ENCODE measurements at regions not wholly inside any gene's neighbourhood (a gene's known extent, or its start where the extent isn't known, plus 50 kb on each side); places are given as distances from the start of the nearest gene placed in this dataset.

DNA sequence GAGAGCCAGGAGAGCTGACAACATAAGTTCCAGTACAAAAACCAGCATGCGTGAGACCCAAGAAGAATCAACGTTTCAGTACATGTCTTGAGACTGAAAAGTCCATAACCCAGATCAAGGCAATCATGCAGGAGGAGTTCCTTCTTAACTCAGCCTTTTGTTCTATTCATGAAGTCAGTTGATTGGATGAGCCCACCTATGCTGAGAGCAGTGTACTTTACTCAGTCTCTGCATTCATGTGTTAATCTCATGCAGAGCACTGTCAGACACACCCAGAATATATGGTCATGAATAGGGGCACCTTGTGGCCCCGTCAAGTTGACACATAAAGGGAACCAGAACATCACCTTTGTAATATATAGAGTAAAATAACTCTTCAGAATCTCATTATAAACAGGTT, 653.6 kb upstream of the CNTNAP5 start:
- Mint-ChIP-seq H3K27ac (ENCODE audit: unreplicated experiment) (no peak overlapping the region), H3K9me3 (ENCODE audit: unreplicated experiment) (no peaks in the 10 kb centered on the region), H3K4me3 (ENCODE audit: unreplicated experiment) (no peak overlapping the region), H3K27me3 (ENCODE audit: low read depth, unreplicated experiment) (no peaks in the 10 kb centered on the region), H3K4me1 (ENCODE audit: low read depth, unreplicated experiment) (peaks cover 5% of the 10 kb centered on the region), H3K36me3 (ENCODE audit: low read depth, unreplicated experiment) (no peaks in the 10 kb centered on the region)
- no peaks in the 10 kb centered on the region for H3K36me3 ChIP-seq (ENCODE audit: insufficient read depth, low read length)
- H3K79me2 ChIP-seq (ENCODE audit: insufficient read depth, low read length) = no peaks in the 10 kb centered on the region
- no peak for TF ChIP-seq CTCF (IDR thresholded peaks at IDR 0.05; ENCODE audit: insufficient read depth, low read depth, low read length)
- TF ChIP-seq EZH2 (IDR thresholded peaks at IDR 0.05; ENCODE audit: insufficient read depth, low read length) = no peak
- DNase-seq (ENCODE audit: low read depth) = no peak
- H2AFZ ChIP-seq (ENCODE audit: low read depth, low read length) = no peak overlapping the region
- H4K20me1 ChIP-seq (ENCODE audit: insufficient read depth, low read length) = no peaks in the 10 kb centered on the region
- H3K27ac ChIP-seq (ENCODE audit: low read depth, low read length) = no peak overlapping the region
- no peaks in the 10 kb centered on the region for H3K4me1 ChIP-seq (ENCODE audit: insufficient read depth, low read length)
- no peak overlapping the region for H3K4me2 ChIP-seq (ENCODE audit: low read length)
- H3K9ac ChIP-seq (ENCODE audit: low read length) = no peak overlapping the region
- peaks cover 3% of the 10 kb centered on the region for H3K9me3 ChIP-seq (ENCODE audit: insufficient read depth, low read depth, low read length)
- FAIRE-seq = no peak
- H3K27me3 ChIP-seq (ENCODE audit: insufficient read depth, low read length) = no peaks in the 10 kb centered on the region
- H3K4me3 ChIP-seq (ENCODE audit: insufficient read depth, low read depth, low read length) = no peak overlapping the region

- Histone ChIP-seq H4K20me1 (ENCODE audit: insufficient read depth, low read length) (no peaks in the 10 kb centered on the region), H3K9me3 (ENCODE audit: insufficient read depth, low read depth, low read length) (no peaks in the 10 kb centered on the region), H2AFZ (ENCODE audit: low read depth, low read length) (no peak overlapping the region), H3K79me2 (ENCODE audit: insufficient read depth, low read length) (no peaks in the 10 kb centered on the region), H3K4me2 (ENCODE audit: low read length) (no peak overlapping the region), H3K9ac (ENCODE audit: low read length) (no peak overlapping the region), H3K27ac (ENCODE audit: low read depth, low read length) (no peak overlapping the region), H3K4me3 (ENCODE audit: insufficient read depth, low read depth, low read length) (no peak overlapping the region), H3K36me3 (ENCODE audit: insufficient read depth, low read length) (no peaks in the 10 kb centered on the region), H3K4me1 (ENCODE audit: insufficient read depth, low read length) (no peaks in the 10 kb centered on the region), H3K27me3 (ENCODE audit: insufficient read depth, low read length) (no peaks in the 10 kb centered on the region)
- Mint-ChIP-seq H3K36me3 (ENCODE audit: low read depth, unreplicated experiment) (no peaks in the 10 kb centered on the region), H3K4me1 (ENCODE audit: low read depth, unreplicated experiment) (peaks cover 11% of the 10 kb centered on the region), H3K4me3 (ENCODE audit: unreplicated experiment) (no peak overlapping the region), H3K27me3 (ENCODE audit: low read depth, unreplicated experiment) (no peaks in the 10 kb centered on the region), H3K27ac (ENCODE audit: unreplicated experiment) (no peak overlapping the region), H3K9me3 (ENCODE audit: unreplicated experiment) (peaks cover 3% of the 10 kb centered on the region)
- FAIRE-seq (no peak), DNase-seq (ENCODE audit: low read depth) (no peak)
- no peak for TF ChIP-seq CTCF (IDR thresholded peaks at IDR 0.05; ENCODE audit: insufficient read depth, low read depth, low read length)
- no peak for TF ChIP-seq EZH2 (IDR thresholded peaks at IDR 0.05; ENCODE audit: insufficient read depth, low read length)
Observed at GRCh38 chr2:123380370-123380935, 644.6 kb upstream of the CNTNAP5 start.

DNA sequence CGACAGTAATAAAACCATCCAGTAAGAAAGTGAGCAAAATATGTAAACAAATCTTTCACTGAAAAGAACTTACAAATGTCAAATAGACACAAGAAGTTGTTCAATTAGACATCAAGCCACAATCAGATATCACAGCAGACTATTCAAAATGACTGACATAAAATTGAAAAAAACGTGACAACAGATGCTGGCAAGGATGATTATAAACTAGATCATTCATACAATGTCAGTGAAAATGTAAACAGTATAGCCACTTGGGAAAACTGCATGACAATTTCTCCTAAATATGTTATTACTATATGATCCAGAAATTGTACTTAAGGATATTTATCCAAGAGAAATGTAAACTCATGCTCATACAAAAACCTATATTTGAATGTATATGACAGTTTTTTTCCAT, 609.4 kb upstream of the CNTNAP5 start:
- Mint-ChIP-seq H3K27me3 (ENCODE audit: low read depth, unreplicated experiment) (no peaks in the 10 kb centered on the region), H3K9me3 (ENCODE audit: unreplicated experiment) (no peaks in the 10 kb centered on the region), H3K4me1 (ENCODE audit: low read depth, unreplicated experiment) (no peaks in the 10 kb centered on the region), H3K36me3 (ENCODE audit: low read depth, unreplicated experiment) (no peaks in the 10 kb centered on the region), H3K4me3 (ENCODE audit: unreplicated experiment) (no peak overlapping the region), H3K27ac (ENCODE audit: unreplicated experiment) (no peak overlapping the region)
- H3K4me3 ChIP-seq (ENCODE audit: insufficient read depth, low read depth, low read length) = no peak overlapping the region
- no peak overlapping the region for H3K4me2 ChIP-seq (ENCODE audit: low read length)
- H3K4me1 ChIP-seq (ENCODE audit: insufficient read depth, low read length) = no peaks in the 10 kb centered on the region
- no peaks in the 10 kb centered on the region for H3K9me3 ChIP-seq (ENCODE audit: insufficient read depth, low read depth, low read length)
- FAIRE-seq (no peak), DNase-seq (ENCODE audit: low read depth) (no peak)
- no peak overlapping the region for H3K27ac ChIP-seq (ENCODE audit: low read depth, low read length)
- H3K36me3 ChIP-seq (ENCODE audit: insufficient read depth, low read length) = no peaks in the 10 kb centered on the region
- H3K79me2 ChIP-seq (ENCODE audit: insufficient read depth, low read length) = no peaks in the 10 kb centered on the region
- TF ChIP-seq CTCF (IDR thresholded peaks at IDR 0.05; ENCODE audit: insufficient read depth, low read depth, low read length) = no peak
- TF ChIP-seq EZH2 (IDR thresholded peaks at IDR 0.05; ENCODE audit: insufficient read depth, low read length) = no peak
- H2AFZ ChIP-seq (ENCODE audit: low read depth, low read length) = no peak overlapping the region
- no peaks in the 10 kb centered on the region for H3K27me3 ChIP-seq (ENCODE audit: insufficient read depth, low read length)
- H4K20me1 ChIP-seq (ENCODE audit: insufficient read depth, low read length) = no peaks in the 10 kb centered on the region
- H3K9ac ChIP-seq (ENCODE audit: low read length) = no peak overlapping the region
